Stimulated activated CD4-positive, alpha-beta T cell treated with anti-CD3 and anti-CD28 coated beads, Interleukin-12 subunit alpha, Interleukin-12 subunit beta, amount 100 ng/mL, for 24 hours (primary cell): ENCODE measurements at regions not wholly inside any gene's neighbourhood (a gene's known extent, or its start where the extent isn't known, plus 50 kb on each side); places are given as distances from the start of the nearest gene placed in this dataset.

Source experiments
- DNase-seq, 2 experiments: peaks; one replicate each; pipeline ENCODE4 v3.0.0-alpha.2; 2020; ENCODE audit warnings: low read depth in 2 of 2

- DNase-seq = no peak
Measured at GRCh38 chr10:36634916-36635315, 490.5 kb upstream of the ANKRD30A start.

DNA sequence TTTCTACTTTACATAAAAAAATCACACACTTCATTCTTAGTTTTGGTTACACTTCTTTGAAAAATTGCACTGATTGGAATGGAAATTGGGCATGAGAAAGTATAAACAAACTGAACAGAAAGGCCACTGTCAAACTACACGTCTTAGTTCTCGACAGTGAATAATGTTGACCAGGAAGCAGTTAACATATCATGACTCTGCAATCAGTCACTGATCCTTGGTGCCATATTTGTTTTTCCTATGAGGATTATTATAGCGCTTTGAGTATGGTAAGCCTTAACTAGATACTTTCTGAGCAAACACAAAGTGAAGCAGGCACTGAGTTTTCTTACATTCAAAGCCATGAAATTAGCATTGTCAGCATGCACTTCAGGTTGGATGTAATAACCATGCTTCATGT lies 495.1 kb upstream of the ANKRD30A start:
- no peak for DNase-seq

- DNase-seq = no peak
Measured at GRCh38 chr10:36629476-36629875, 495.9 kb upstream of the ANKRD30A start.

DNA sequence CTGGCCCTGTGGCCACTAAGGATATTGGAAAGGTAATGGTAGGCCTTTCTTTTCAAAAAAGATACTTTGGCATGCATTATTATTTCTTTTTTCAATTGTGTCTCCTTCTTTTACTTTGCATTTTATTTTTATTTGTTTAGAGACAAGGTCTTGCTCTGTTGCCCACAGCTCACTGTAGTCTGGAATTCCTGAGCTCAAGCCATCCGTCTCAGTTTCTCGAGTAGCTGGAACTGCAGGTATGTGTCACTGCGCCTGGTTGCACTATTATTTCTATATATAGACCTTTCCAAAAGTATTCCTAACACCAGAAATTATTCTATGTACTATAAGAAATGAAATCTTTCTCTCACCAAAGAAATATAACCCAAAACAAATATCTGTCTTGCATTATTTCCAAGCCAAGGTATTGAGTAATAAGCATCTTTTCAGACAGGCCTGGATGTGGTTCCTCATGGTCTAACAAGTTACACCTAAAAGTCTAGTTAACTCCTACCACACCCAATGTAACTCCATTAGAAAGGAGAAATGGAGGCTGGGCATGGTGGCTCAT lies 500.8 kb upstream of the ANKRD30A start:
- DNase-seq = no peak

- no peak for DNase-seq
Measured at GRCh38 chr10:36621346-36621745, 504.1 kb upstream of the ANKRD30A start.

DNA sequence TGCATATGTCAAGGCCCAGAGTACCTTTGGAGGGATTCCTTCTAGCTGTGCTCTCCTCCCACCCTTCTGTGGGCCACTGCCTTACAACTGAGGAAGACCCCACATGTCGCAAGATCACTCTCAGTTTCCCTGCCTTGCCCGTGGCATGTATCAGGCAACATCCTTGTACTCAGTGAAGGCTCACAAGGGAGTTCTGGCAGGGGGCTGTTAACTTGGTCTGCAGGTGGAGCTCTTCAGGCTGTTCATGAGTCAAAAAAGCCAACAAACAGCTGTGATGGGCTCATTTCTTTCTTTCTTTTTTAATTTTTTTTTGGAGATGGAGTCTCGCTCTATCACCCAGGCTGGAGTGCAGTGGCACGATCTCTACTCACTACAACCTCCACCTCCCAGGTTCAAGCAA lies 513.0 kb upstream of the ANKRD30A start:
- no peak for DNase-seq

GRCh38 chr10:36608866-36609265 lies 516.5 kb upstream of the ANKRD30A start:
- DNase-seq = no peak

DNA sequence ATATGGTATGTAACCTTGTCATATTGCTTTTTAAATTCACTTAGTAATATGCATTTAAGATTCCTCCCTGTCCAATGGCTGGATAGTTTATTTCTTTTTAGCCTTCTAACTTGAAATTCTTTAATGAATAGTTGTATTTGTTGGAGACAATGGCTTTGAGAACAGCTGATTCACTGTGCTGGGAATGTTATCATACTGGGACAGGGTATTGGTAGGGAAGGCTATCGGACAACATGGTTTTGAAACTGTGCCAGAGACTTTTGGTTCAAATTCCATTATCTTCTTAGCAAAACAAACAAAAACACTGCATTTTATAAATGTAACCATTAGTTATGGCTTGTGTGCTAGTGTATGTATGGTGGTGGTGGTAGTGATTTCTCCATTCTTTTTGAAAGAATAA lies 517.1 kb upstream of the ANKRD30A start:
- DNase-seq = no peak

DNA sequence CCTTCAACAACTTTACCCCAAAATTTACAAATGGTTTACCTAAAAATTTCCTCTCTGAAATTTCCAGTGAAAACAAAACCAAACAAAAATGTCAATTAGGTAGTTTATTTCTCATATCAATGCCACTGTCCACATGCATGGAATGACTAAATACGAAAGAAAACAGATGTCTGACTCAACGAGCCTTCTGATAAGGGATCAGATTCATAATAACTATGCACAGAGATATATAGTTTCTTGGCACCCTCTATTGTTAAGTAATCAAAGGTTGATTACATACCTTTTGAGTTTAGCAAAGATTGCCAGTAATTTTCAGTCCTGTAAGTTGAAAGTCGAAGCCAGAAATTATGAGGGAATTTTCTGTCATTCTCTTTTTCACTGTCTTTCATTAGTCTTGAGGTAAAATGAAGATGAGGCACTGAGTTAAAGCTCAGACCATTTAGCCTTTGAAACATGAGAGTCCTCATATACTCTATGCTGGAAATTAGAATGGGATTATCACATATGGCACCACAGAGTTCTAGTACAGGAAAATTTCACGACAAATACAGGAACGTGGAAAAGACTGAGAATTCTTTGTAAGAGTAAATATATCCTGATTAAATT lies 519.1 kb upstream of the ANKRD30A start:
- DNase-seq = no peak

DNA sequence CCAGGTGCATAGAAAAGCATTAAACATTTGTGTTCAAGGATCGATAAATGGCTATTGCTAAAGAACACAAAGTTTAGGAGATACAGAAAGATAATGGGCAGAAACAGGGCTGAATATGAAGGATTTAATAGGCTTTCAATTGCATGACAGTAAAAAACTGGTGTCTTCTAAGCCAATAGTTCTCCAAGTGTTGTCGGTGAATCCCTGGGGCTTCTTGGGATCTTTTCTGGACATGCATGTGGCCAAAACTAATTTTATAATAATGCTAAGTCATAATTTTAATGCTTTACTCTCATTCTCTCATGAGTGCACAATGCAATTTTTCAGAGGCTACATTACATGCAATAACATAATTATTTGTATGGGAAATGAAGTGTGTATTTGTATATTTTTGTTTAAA lies 521.1 kb upstream of the ANKRD30A start:
- DNase-seq = no peak

DNA sequence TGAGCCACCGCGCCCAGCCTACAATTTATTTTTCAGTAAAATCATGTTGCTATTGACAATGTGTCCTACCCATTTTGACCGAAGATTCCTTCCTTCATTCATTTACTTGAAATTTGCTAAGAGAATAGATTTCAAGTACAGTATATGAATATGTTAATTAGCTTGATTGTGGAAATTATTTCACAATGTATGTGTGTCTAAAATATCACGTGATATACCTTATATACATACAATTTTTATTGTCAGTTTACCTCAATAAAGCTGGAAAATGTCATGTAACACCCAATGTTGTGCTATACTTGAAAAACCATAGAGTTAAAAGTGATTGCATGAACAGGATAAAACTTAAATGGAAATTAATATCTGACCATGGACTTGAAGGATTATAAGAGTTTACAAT lies 521.7 kb upstream of the ANKRD30A start:
- no peak for DNase-seq

- no peak for DNase-seq
Measured at GRCh38 chr10:36602374-36602773, 523.0 kb upstream of the ANKRD30A start.

GRCh38 chr10:36597756-36598320 lies 527.6 kb upstream of the ANKRD30A start:
- DNase-seq = no peak

- DNase-seq = no peak
Measured at GRCh38 chr10:36592964-36593363, 532.4 kb upstream of the ANKRD30A start.

- DNase-seq = no peak
Measured at GRCh38 chr10:36591436-36591835, 534.0 kb upstream of the ANKRD30A start.

GRCh38 chr10:36583690-36584089 lies 541.7 kb upstream of the ANKRD30A start:
- no peak for DNase-seq

DNA sequence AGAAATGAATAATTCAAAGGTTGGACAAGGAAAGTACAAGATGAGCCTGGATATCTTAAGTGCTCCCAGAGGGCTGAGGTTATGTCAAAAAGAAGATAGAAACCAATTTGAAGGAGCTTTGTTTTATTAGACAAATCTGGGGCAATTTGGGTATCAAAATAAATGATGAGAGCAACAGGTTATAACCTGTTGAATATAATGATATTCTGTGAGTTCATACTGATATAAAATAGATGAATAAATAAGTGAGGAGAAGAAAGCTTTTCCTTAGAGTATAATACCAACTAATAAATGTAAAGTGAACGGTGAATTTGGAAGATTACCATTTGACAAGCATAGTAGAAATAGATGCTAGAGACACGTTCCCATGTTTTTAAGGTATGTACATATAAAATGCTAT lies 544.2 kb upstream of the ANKRD30A start:
- no peak for DNase-seq

- no peak for DNase-seq
Measured at GRCh38 chr10:36578306-36578705, 547.1 kb upstream of the ANKRD30A start.

DNA sequence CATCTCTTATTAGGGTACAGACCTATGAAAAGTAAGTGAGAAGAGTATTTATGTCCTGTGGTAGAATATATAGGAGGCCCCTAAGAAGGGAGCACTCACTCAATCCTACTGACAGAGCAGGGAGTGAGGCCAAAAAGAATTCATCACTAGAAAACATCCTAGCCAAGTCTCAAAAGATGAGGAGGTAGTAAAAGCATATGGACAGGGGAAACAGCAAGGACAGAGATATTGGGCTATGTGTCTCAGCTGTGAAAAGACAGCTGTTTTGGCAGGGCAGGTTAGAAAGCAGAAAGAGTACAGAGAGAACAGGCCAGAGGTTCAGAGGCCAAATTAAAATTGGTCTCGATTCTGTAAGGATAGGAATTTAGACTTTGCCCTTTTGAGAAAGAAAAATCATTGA lies 548.3 kb upstream of the ANKRD30A start:
- no peak for DNase-seq

DNA sequence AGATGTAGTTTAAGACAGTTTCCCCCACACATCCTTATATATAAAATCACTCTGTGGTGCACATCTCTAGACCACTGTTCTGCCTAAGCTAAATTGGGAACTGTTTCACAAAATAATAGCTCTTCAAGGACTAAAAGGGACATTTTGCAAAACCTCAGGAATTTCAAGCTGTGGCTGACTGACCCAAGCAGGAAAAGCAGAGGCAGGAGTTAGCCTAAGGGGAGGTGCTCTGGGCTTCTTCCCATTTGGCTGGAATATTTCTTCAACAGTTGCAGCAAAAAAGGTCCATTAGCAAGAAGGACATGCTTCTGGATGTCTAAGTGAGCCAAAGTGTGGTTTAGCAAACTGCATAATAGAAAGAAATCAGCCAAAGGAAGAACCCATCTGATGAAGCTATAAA lies 551.2 kb upstream of the ANKRD30A start:
- DNase-seq = no peak

DNA sequence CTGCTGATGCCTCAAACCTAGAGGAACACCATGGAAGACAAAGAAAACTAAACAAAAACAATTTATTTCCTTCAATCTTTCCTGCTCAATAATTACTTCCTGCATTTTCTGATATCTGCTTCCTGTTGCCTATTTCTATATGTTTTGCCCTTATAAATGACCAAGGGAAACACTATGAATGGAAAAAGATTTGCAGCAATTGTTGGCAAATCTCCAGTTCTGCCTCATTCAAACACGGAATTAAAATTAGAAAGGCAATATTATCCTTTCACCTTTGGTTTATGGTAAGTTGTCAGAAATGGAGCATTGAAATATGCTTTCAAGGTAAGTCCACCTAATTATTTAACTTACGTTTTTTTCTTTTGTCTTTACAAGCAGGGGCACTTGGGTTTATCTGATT lies 552.2 kb upstream of the ANKRD30A start:
- no peak for DNase-seq

GRCh38 chr10:36564433-36564832 lies 561.0 kb upstream of the ANKRD30A start:
- no peak for DNase-seq

- no peak for DNase-seq
Measured at GRCh38 chr10:36559412-36560400, 565.7 kb upstream of the ANKRD30A start.
